Parathyroid adenoma (tissue), 2 donors: ENCODE measurements at regions not wholly inside any gene's neighbourhood (a gene's known extent, or its start where the extent isn't known, plus 50 kb on each side); places are given as distances from the start of the nearest gene placed in this dataset.

ENCODE experiments used
- H2AFZ ChIP-seq: fragments of 300-600 bp; sonication (generic); one replicate; pipeline ENCODE4 v1.7.0; 2017; ENCODE audit warnings: antibody characterized with exemption, mild to moderate bottlenecking
- H3K27ac ChIP-seq: fragments of 300-600 bp; sonication (generic); one replicate; pipeline ENCODE4 v1.7.0; 2017
- H3K27me3 ChIP-seq: fragments of 300-600 bp; sonication (generic); one replicate; pipeline ENCODE4 v1.7.0; 2017; ENCODE audit warnings: low read length; ENCODE audit not compliant: control insufficient read depth, insufficient read depth
- H3K36me3 ChIP-seq: fragments of 300-600 bp; sonication (generic); one replicate; pipeline ENCODE4 v1.7.0; 2017; ENCODE audit warnings: low read length; ENCODE audit not compliant: control insufficient read depth, insufficient read depth
- H3K4me1 ChIP-seq: fragments of 300-600 bp; sonication (generic); one replicate; pipeline ENCODE4 v1.7.0; 2017; ENCODE audit warnings: control low read depth
- H3K4me2 ChIP-seq: fragments of 300-600 bp; sonication (generic); one replicate; pipeline ENCODE4 v1.7.0; 2017; ENCODE audit warnings: low read length
- H3K4me3 ChIP-seq: fragments of 300-600 bp; sonication (generic); one replicate; pipeline ENCODE4 v1.7.0; 2017; ENCODE audit warnings: low read depth, low read length
- H3K79me2 ChIP-seq: fragments of 300-600 bp; sonication (generic); one replicate; pipeline ENCODE4 v1.7.0; 2017; ENCODE audit warnings: control low read depth
- H3K9ac ChIP-seq: fragments of 300-600 bp; sonication (generic); one replicate; pipeline ENCODE4 v1.7.0; 2017; ENCODE audit warnings: mild to moderate bottlenecking
- H3K9me3 ChIP-seq: fragments of 300-600 bp; sonication (generic); one replicate; pipeline ENCODE4 v1.7.0; 2017; ENCODE audit warnings: low read length; ENCODE audit not compliant: control insufficient read depth
- CTCF ChIP-seq: fragments of 300-600 bp; sonication (generic); IDR thresholded peaks from one replicate; pipeline ENCODE4 v1.7.0; 2017; ENCODE audit warnings: antibody characterized with exemption, mild to moderate bottlenecking
- donor health status: primary hyperparathyroidism.

- no peaks in the 10 kb centered on the region for H3K36me3 ChIP-seq
- H3K4me2 ChIP-seq = no peak overlapping the region
- TF ChIP-seq CTCF = no peak
Measured at GRCh38 chr14:48452437-48452995, 777.1 kb upstream of the MDGA2 start.

GRCh38 chr14:48435221-48435620, 759.8 kb upstream of the MDGA2 start:
- Histone ChIP-seq H3K9me3 (no peaks in the 10 kb centered on the region), H3K4me3 (no peak overlapping the region), H3K4me1 (no peaks in the 10 kb centered on the region), H3K27me3 (no peaks in the 10 kb centered on the region), H3K9ac (no peak overlapping the region), H3K79me2 (no peaks in the 10 kb centered on the region), H3K36me3 (no peaks in the 10 kb centered on the region), H2AFZ (no peak overlapping the region), H3K4me2 (no peak overlapping the region), H3K27ac (no peak overlapping the region)
- no peak for TF ChIP-seq CTCF

More at GRCh38 chr14:48452437-48452995, 777.1 kb upstream of the MDGA2 start:
- Histone ChIP-seq H3K4me1 (no peaks in the 10 kb centered on the region), H3K4me3 (no peak overlapping the region), H3K9me3 (no peaks in the 10 kb centered on the region), H3K79me2 (no peaks in the 10 kb centered on the region), H3K27ac (no peak overlapping the region), H2AFZ (no peak overlapping the region), H3K9ac (no peak overlapping the region), H3K27me3 (no peaks in the 10 kb centered on the region)

- no peak overlapping the region for H3K4me2 ChIP-seq
- no peak for TF ChIP-seq CTCF
- H3K4me3 ChIP-seq = no peak overlapping the region
- H2AFZ ChIP-seq = no peak overlapping the region
- H3K27me3 ChIP-seq = no peaks in the 10 kb centered on the region
- H3K79me2 ChIP-seq = no peaks in the 10 kb centered on the region
- H3K27ac ChIP-seq = no peak overlapping the region
- H3K9me3 ChIP-seq = no peaks in the 10 kb centered on the region
- H3K4me1 ChIP-seq = no peaks in the 10 kb centered on the region
- H3K36me3 ChIP-seq = no peaks in the 10 kb centered on the region
- no peak overlapping the region for H3K9ac ChIP-seq
Measured at GRCh38 chr14:48430805-48431204, 755.4 kb upstream of the MDGA2 start.

GRCh38 chr14:48429512-48429911, 754.1 kb upstream of the MDGA2 start:
- no peaks in the 10 kb centered on the region for H3K9me3 ChIP-seq
- H3K4me2 ChIP-seq = no peak overlapping the region
- H3K4me3 ChIP-seq = no peak overlapping the region
- no peaks in the 10 kb centered on the region for H3K36me3 ChIP-seq
- H3K27ac ChIP-seq = no peak overlapping the region
- no peak for TF ChIP-seq CTCF
- no peaks in the 10 kb centered on the region for H3K27me3 ChIP-seq
- H3K79me2 ChIP-seq = no peaks in the 10 kb centered on the region
- no peaks in the 10 kb centered on the region for H3K4me1 ChIP-seq
- no peak overlapping the region for H2AFZ ChIP-seq
- H3K9ac ChIP-seq = no peak overlapping the region
